Esophagus muscularis mucosa (tissue), 4 donors: ENCODE measurements at regions not wholly inside any gene's neighbourhood (a gene's known extent, or its start where the extent isn't known, plus 50 kb on each side); places are given as distances from the start of the nearest gene placed in this dataset.
"Not testable (repeated sequence)": the region's sequence is repeated elsewhere in the genome, so short reads cannot be mapped to it uniquely, and the experiment has no call there.

Source experiments
- DNase-seq: peaks from one replicate; pipeline ENCODE4 v3.0.0-alpha.2; 2017; ENCODE audit errors: extremely low spot score
- H3K27ac ChIP-seq, 4 donors: fragments of 200-600 bp; sonication (generic); replicated peaks in 1 of 4; 1 replicate in 3 of 4; 2 replicates in 1 of 4; pipeline ENCODE4 v1.5.1; 2016 to 2019; ENCODE audit warnings: mild to moderate bottlenecking in 1 of 4
- H3K27me3 ChIP-seq, 4 donors: fragments of 200-600 bp; sonication (generic); one replicate each; pipeline versions ENCODE4 v1.5.1 to v1.6.0; 2016 to 2019
- H3K36me3 ChIP-seq, 4 donors: fragments of 200-600 bp; sonication (generic); one replicate each; pipeline ENCODE4 v1.5.1; 2016 to 2019
- H3K4me1 ChIP-seq, 4 donors: fragments of 200-600 bp; sonication (generic); one replicate each; pipeline ENCODE4 v1.5.1; 2016 to 2019
- H3K4me3 ChIP-seq, 4 donors: fragments of 200-600 bp; sonication (generic); 1 replicate in 2 of 4; 2 replicates in 2 of 4; pipeline ENCODE4 v1.5.1; 2016 to 2019; ENCODE audit warnings: mild to moderate bottlenecking in 4 of 4, moderate library complexity in 1 of 4
- H3K9me3 ChIP-seq, 4 donors: fragments of 200-600 bp; sonication (generic); 1 replicate in 3 of 4; 2 replicates in 1 of 4; pipeline ENCODE4 v1.5.1; 2016 to 2019
- CTCF ChIP-seq, 3 experiments: fragments of 200-600 bp in 2 of 3; fragments of 450-650 bp in 1 of 3; sonication (generic) in 2 of 3; IDR thresholded peaks; one replicate each; pipeline ENCODE4 v1.5.1; 2017 to 2019; ENCODE audit warnings: antibody characterized with exemption in 3 of 3, mild to moderate bottlenecking in 2 of 3, moderate library complexity in 1 of 3
- EP300 ChIP-seq: sonication (generic); formaldehyde crosslinking; IDR thresholded peaks from one replicate; pipeline ENCODE4 v1.6.1; 2017; ENCODE audit warnings: antibody characterized with exemption
- POLR2A ChIP-seq: fragments of 450-650 bp; IDR thresholded peaks from one replicate; pipeline ENCODE4 v1.6.1; 2017; ENCODE audit warnings: antibody characterized with exemption, moderate library complexity, mild to moderate bottlenecking, low read depth
- POLR2AphosphoS5 ChIP-seq, 2 donors: sonication (generic); formaldehyde crosslinking; IDR thresholded peaks; one replicate each; pipeline ENCODE4 v1.6.1; 2017; ENCODE audit warnings: antibody characterized with exemption in 2 of 2
- WGBS: methylation state at CpG from one replicate; pipeline ENCODE4 v1.1.5; 2018; 5-methylcytosine and 5-hydroxymethylcytosine counted together
- intact Hi-C: fragments of 100-400 bp; cut with DNase I; formaldehyde crosslinking; loops from one replicate; pipeline ENCODE4 v1.15.1; 2023

GRCh38 chr21:32867597-32867996 lies 96.0 kb upstream of the PAXBP1 start:
- no peak overlapping the region for H3K4me3 ChIP-seq
- peaks cover 0 to 12% (median 0%) of the 10 kb centered on the region in 4 donors for H3K27me3 ChIP-seq
- WGBS: 73% methylated on average over 4 of the region's 4 CpGs
- intact Hi-C loops: no loop called here
- no peak overlapping the region for H3K27ac ChIP-seq
- DNase-seq: peak; percentile 26
- no peak for TF ChIP-seq EP300
- TF ChIP-seq POLR2AphosphoS5 (IDR thresholded peaks at IDR 0.05): no peak
- TF ChIP-seq POLR2A: no peak
- H3K4me1 ChIP-seq: no peaks in the 10 kb centered on the region
- H3K9me3 ChIP-seq: no peaks in the 10 kb centered on the region
- no peaks in the 10 kb centered on the region for H3K36me3 ChIP-seq

- Histone ChIP-seq H3K27ac (no peak overlapping the region), H3K27me3 (peaks cover 0 to 12% (median 0%) of the 10 kb centered on the region in 4 donors), H3K4me3 (no peak overlapping the region), H3K36me3 (no peaks in the 10 kb centered on the region), H3K4me1 (no peaks in the 10 kb centered on the region), H3K9me3 (no peaks in the 10 kb centered on the region)
- 85% methylated on average over 11 of the region's 11 CpGs for WGBS
- intact Hi-C loops: no loop called here
- no peak for TF ChIP-seq POLR2AphosphoS5 (IDR thresholded peaks at IDR 0.05)
- TF ChIP-seq EP300: no peak
- TF ChIP-seq POLR2A: no peak
- no peak for TF ChIP-seq CTCF (IDR thresholded peaks at IDR 0.05)
- DNase-seq: peak; percentile 42
Observed at GRCh38 chr21:32868631-32869454, 97.3 kb upstream of the PAXBP1 start.

- DNase-seq: peak; percentile 50
- H3K27ac ChIP-seq: no peak overlapping the region
- WGBS: 62% methylated on average over 3 of the region's 3 CpGs
- no peaks in the 10 kb centered on the region for H3K4me1 ChIP-seq
- TF ChIP-seq POLR2A (no peak), POLR2AphosphoS5 (IDR thresholded peaks at IDR 0.05) (no peak), CTCF (IDR thresholded peaks at IDR 0.05) (no peak), EP300 (no peak)
- intact Hi-C loops: no loop called here
- H3K9me3 ChIP-seq: no peaks in the 10 kb centered on the region
- H3K36me3 ChIP-seq: no peaks in the 10 kb centered on the region
- peaks cover 0 to 12% (median 0%) of the 10 kb centered on the region in 4 donors for H3K27me3 ChIP-seq
- H3K4me3 ChIP-seq: no peak overlapping the region
Observed at GRCh38 chr21:32869459-32869858, 97.9 kb upstream of the PAXBP1 start.

GRCh38 chr21:32876426-32876825 lies 104.9 kb upstream of the PAXBP1 start:
- Histone ChIP-seq H3K36me3 (no peaks in the 10 kb centered on the region), H3K9me3 (no peaks in the 10 kb centered on the region), H3K27me3 (no peaks in the 10 kb centered on the region), H3K4me3 (no peak overlapping the region), H3K27ac (no peak overlapping the region), H3K4me1 (no peaks in the 10 kb centered on the region)
- WGBS: 58% methylated on average over 3 of the region's 3 CpGs
- intact Hi-C loops: no loop called here
- no peak for DNase-seq
- TF ChIP-seq CTCF (IDR thresholded peaks at IDR 0.05) (no peak), POLR2AphosphoS5 (IDR thresholded peaks at IDR 0.05) (no peak), EP300 (no peak), POLR2A (no peak)

GRCh38 chr21:32877888-32878287 lies 106.3 kb upstream of the PAXBP1 start:
- H3K27ac ChIP-seq, intact Hi-C loops, H3K36me3 ChIP-seq, H3K9me3 ChIP-seq, H3K27me3 ChIP-seq, H3K4me1 ChIP-seq, DNase-seq, H3K4me3 ChIP-seq: not testable (repeated sequence)
- 91% methylated on average over 2 of the region's 2 CpGs for WGBS
